Breast epithelium (tissue), 3 donors: ENCODE measurements at regions not wholly inside any gene's neighbourhood (a gene's known extent, or its start where the extent isn't known, plus 50 kb on each side); places are given as distances from the start of the nearest gene placed in this dataset.

Experiments
- POLR2A ChIP-seq: fragments of 450-650 bp; IDR thresholded peaks from one replicate; pipeline ENCODE4 v1.6.1; 2016; ENCODE audit warnings: antibody characterized with exemption, mild to moderate bottlenecking, moderate library complexity
- POLR2AphosphoS5 ChIP-seq, 3 donors: sonication (generic); formaldehyde crosslinking; IDR thresholded peaks; one replicate each; pipeline ENCODE4 v1.6.1; 2017; ENCODE audit warnings: antibody characterized with exemption in 3 of 3
- TF ChIP-seq, protein P1 (sequence below), 3 donors: fragments of 450-650 bp; IDR thresholded peaks; one replicate each; pipeline ENCODE4 v1.5.1; 2016 to 2017; ENCODE audit warnings: antibody characterized with exemption in 3 of 3, mild to moderate bottlenecking in 3 of 3, moderate library complexity in 3 of 3

GRCh38 chr7:84469034-84469433 lies 274.4 kb upstream of the SEMA3A start:
- TF ChIP-seq, protein P1, sequence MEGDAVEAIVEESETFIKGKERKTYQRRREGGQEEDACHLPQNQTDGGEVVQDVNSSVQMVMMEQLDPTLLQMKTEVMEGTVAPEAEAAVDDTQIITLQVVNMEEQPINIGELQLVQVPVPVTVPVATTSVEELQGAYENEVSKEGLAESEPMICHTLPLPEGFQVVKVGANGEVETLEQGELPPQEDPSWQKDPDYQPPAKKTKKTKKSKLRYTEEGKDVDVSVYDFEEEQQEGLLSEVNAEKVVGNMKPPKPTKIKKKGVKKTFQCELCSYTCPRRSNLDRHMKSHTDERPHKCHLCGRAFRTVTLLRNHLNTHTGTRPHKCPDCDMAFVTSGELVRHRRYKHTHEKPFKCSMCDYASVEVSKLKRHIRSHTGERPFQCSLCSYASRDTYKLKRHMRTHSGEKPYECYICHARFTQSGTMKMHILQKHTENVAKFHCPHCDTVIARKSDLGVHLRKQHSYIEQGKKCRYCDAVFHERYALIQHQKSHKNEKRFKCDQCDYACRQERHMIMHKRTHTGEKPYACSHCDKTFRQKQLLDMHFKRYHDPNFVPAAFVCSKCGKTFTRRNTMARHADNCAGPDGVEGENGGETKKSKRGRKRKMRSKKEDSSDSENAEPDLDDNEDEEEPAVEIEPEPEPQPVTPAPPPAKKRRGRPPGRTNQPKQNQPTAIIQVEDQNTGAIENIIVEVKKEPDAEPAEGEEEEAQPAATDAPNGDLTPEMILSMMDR (IDR thresholded peaks at IDR 0.05) = no peak
- TF ChIP-seq POLR2A (no peak), POLR2AphosphoS5 (IDR thresholded peaks at IDR 0.05) (no peak)
